K562 (cell line): ENCODE measurements at regions not wholly inside any gene's neighbourhood (a gene's known extent, or its start where the extent isn't known, plus 50 kb on each side); places are given as distances from the start of the nearest gene placed in this dataset.
"Not testable (repeated sequence)": the region's sequence is repeated elsewhere in the genome, so short reads cannot be mapped to it uniquely, and the experiment has no call there.

Source experiments
- ATAC-seq: fragments of 200-7000 bp; cut with Tn5 transposase; 3 replicates; pipeline ENCODE4 v1.9.1; 2020; ENCODE audit warnings: moderate library complexity
- BruUV-seq: library from RNA; stranded (reverse); fragments of 400-500 nt; replicated peaks from 2 replicates; lab custom pipeline; 2021; lab: Mats Ljungman, UMichigan
- CTCF ChIA-PET: fragments of 300-600 bp; formaldehyde crosslinking; extraction: SDS; loops from one replicate; lab custom pipeline; 2021; ENCODE audit warnings: low intra/inter-chr PET ratio; lab: Yijun Ruan, JAX
- POLR2A ChIA-PET: fragments of 300-600, 350-650 bp; sonication (Branson Sonifier 250); formaldehyde crosslinking; extraction: SDS; loops from one replicate; lab custom pipeline; 2021; ENCODE audit warnings: antibody characterized with exemption, inconsistent platforms; lab: Yijun Ruan, JAX
- DNase-seq, 4 experiments: peaks; one replicate each; pipeline versions ENCODE4 v3.0.0 to v3.0.0-alpha.2; 2011 to 2018; ENCODE audit warnings: low spot score in 3 of 4, mixed read lengths in 3 of 4; ENCODE audit errors: extremely low read depth in 1 of 4
- FAIRE-seq: peaks from 2 replicates; lab custom pipeline; 2011; peaks lifted over from hg19 to GRCh38; lab: Jason Lieb, UNC
- H2AFZ ChIP-seq: 2 replicates; pipeline ENCODE4 v1.6.0; 2011; ENCODE audit warnings: low read depth, low read length, control low read depth, inconsistent platforms
- H3K27ac ChIP-seq: fragments of 200-600 bp; 3 replicates; pipeline ENCODE4 v1.8.0; 2011; ENCODE audit warnings: low read depth, mild to moderate bottlenecking, control low read depth, inconsistent platforms, low read length, moderate library complexity, mixed read lengths; ENCODE audit errors: extremely low read depth
- H3K27me3 ChIP-seq, 2 experiments: fragments of 300-600 bp in 1 of 2; 2 replicates in 1 of 2; 3 replicates in 1 of 2; pipeline versions ENCODE4 v1.6.0 to v1.8.0; 2011; ENCODE audit warnings: inconsistent platforms in 2 of 2, low read length in 2 of 2, mild to moderate bottlenecking in 1 of 2, mixed read lengths in 1 of 2, moderate library complexity in 1 of 2; ENCODE audit not compliant: control insufficient read depth in 2 of 2, insufficient read depth in 2 of 2
- H3K36me3 ChIP-seq: fragments of 300-600 bp; 3 replicates; pipeline ENCODE4 v1.8.0; 2011; ENCODE audit warnings: mild to moderate bottlenecking, low read length, inconsistent platforms; ENCODE audit not compliant: control insufficient read depth, insufficient read depth
- H3K4me1 ChIP-seq, 2 experiments: fragments of 200-600 bp in 1 of 2; replicated peaks in 1 of 2; 2 replicates in 1 of 2; 3 replicates in 1 of 2; pipeline versions ENCODE4 v1.5.1 to v1.8.0; 2011; ENCODE audit warnings: inconsistent platforms in 2 of 2, low read length in 2 of 2, mild to moderate bottlenecking in 1 of 2, mixed read lengths in 1 of 2, moderate library complexity in 1 of 2; ENCODE audit not compliant: control insufficient read depth in 2 of 2, insufficient read depth in 2 of 2
- H3K4me2 ChIP-seq: 2 replicates; pipeline ENCODE4 v1.6.1; 2011; ENCODE audit warnings: low read length, control low read depth, inconsistent platforms, mixed read lengths; ENCODE audit not compliant: insufficient read depth
- H3K4me3 ChIP-seq: fragments of 200-600 bp; sonication (generic), shearing (Covaris generic); 2 replicates; pipeline ENCODE4 v1.5.1; 2016; ENCODE audit warnings: control low read depth, inconsistent platforms
- H3K79me2 ChIP-seq: fragments of 200-600 bp; 3 replicates; pipeline ENCODE4 v1.8.0; 2011; ENCODE audit warnings: low read length, inconsistent platforms; ENCODE audit not compliant: control insufficient read depth, insufficient read depth
- H3K9ac ChIP-seq, 2 experiments: 2 replicates each; pipeline versions ENCODE4 v1.6.0 to v1.6.1; 2011; ENCODE audit warnings: low read depth in 2 of 2, low read length in 2 of 2, control low read depth in 1 of 2, inconsistent platforms in 1 of 2, mild to moderate bottlenecking in 1 of 2, mixed read lengths in 1 of 2; ENCODE audit not compliant: insufficient read depth in 1 of 2
- H3K9me1 ChIP-seq: one replicate; pipeline ENCODE4 v1.6.0; 2011; ENCODE audit warnings: inconsistent platforms, mild to moderate bottlenecking, low read length, moderate library complexity; ENCODE audit not compliant: control insufficient read depth, insufficient read depth
- H3K9me3 ChIP-seq: replicated peaks from 2 replicates; pipeline ENCODE4 v1.5.1; 2011; ENCODE audit warnings: low read depth, low read length, inconsistent platforms; ENCODE audit not compliant: control insufficient read depth, insufficient read depth
- H4K20me1 ChIP-seq: replicated peaks from 2 replicates; pipeline ENCODE4 v1.6.1; 2011; ENCODE audit warnings: low read length, inconsistent platforms, mixed read lengths; ENCODE audit not compliant: control insufficient read depth, insufficient read depth
- WGBS: fragments of 100-300 bp; shearing (Covaris generic); methylation state at CpG from one replicate; pipeline ENCODE4 v1.1.6; 2016; ENCODE audit warnings: low coverage, mixed read lengths; ENCODE audit not compliant: insufficient coverage; ENCODE audit errors: missing lambda C conversion rate; 5-methylcytosine and 5-hydroxymethylcytosine counted together
- in situ Hi-C: fragments of 300-500 bp; cut with MboI; formaldehyde crosslinking; loops from 4 replicates; pipeline ENCODE4 v1.15.0; 2018; ENCODE audit warnings: inconsistent platforms, mixed read lengths
- intact Hi-C: fragments of 100-400 bp; cut with micrococcal nuclease; formaldehyde crosslinking; loops from 2 replicates; pipeline ENCODE4 v1.14.2; 2022
- TF ChIP-seq, protein P1 (sequence below), 2 experiments: fragments of 450-650 bp; formaldehyde crosslinking in 1 of 2; IDR thresholded peaks; 2 replicates each; pipeline versions ENCODE4 v1.4.0 to v1.6.1; 2014 to 2020; ENCODE audit warnings: mild to moderate bottlenecking in 2 of 2, borderline replicate concordance in 1 of 2, low read depth in 1 of 2

DNA sequence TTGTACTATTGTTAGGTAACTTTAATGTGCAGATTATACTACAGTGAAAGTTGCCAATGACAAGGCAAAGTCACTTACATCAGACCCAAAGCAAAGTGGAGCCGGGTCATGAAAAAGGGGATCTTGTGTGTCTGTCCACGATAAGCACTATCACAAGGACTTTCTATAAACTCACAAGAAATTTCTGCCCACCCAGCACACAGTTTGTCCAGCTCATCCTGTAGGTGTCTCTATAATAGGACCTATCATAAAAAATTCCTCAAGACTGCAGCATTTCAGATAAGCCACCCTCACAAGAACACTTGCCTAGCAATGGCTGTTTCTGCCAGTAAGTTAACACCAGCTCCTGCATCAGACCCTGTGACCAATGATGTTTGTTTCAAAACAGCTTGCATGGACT, 335.9 kb downstream of the OR4F29 start (continued):
- TF ChIP-seq, protein P1, sequence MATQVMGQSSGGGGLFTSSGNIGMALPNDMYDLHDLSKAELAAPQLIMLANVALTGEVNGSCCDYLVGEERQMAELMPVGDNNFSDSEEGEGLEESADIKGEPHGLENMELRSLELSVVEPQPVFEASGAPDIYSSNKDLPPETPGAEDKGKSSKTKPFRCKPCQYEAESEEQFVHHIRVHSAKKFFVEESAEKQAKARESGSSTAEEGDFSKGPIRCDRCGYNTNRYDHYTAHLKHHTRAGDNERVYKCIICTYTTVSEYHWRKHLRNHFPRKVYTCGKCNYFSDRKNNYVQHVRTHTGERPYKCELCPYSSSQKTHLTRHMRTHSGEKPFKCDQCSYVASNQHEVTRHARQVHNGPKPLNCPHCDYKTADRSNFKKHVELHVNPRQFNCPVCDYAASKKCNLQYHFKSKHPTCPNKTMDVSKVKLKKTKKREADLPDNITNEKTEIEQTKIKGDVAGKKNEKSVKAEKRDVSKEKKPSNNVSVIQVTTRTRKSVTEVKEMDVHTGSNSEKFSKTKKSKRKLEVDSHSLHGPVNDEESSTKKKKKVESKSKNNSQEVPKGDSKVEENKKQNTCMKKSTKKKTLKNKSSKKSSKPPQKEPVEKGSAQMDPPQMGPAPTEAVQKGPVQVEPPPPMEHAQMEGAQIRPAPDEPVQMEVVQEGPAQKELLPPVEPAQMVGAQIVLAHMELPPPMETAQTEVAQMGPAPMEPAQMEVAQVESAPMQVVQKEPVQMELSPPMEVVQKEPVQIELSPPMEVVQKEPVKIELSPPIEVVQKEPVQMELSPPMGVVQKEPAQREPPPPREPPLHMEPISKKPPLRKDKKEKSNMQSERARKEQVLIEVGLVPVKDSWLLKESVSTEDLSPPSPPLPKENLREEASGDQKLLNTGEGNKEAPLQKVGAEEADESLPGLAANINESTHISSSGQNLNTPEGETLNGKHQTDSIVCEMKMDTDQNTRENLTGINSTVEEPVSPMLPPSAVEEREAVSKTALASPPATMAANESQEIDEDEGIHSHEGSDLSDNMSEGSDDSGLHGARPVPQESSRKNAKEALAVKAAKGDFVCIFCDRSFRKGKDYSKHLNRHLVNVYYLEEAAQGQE (IDR thresholded peaks at IDR 0.05; ENCODE audit: borderline replicate concordance), result peak; percentile 27; the same call in 1 of the 2 replicates
- TF ChIP-seq, protein P1 (CRISPR knock-in tag; IDR thresholded peaks at IDR 0.05; ENCODE audit: low read depth), result not testable (repeated sequence)
- TF ChIP-seq, all 486 proteins: peak for 62; not testable (repeated sequence) for 424

DNA sequence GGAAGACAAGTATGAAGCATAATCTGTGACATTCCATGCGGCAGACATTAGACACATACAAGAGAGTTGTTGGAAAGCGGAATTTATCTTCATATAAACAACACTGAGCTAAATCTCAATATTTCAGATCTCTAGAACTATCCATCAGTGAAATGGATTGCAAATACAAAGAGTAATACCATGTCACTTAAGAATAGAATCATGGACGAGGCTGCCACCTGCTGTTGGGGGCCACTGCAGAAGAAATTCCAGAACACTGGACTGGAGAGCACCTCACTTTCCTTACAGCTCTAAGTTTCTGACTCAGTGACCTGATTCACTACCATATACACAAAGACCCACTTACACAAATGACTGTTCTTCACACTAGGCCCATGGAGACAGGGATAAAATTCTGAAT, 346.7 kb downstream of the OR4F29 start:
- intact Hi-C loops, H3K9me1 ChIP-seq, H3K9me3 ChIP-seq, CTCF ChIA-PET, H3K79me2 ChIP-seq, BruUV-seq, H3K4me1 ChIP-seq, DNase-seq, H3K9ac ChIP-seq, FAIRE-seq, H3K4me2 ChIP-seq, ATAC-seq, in situ Hi-C loops, H3K4me3 ChIP-seq, H3K27ac ChIP-seq, POLR2A ChIA-PET, H3K27me3 ChIP-seq, H3K36me3 ChIP-seq, H4K20me1 ChIP-seq, H2AFZ ChIP-seq: not testable (repeated sequence)
- WGBS, result 13% methylated on average over 1 of the region's 3 CpGs

DNA sequence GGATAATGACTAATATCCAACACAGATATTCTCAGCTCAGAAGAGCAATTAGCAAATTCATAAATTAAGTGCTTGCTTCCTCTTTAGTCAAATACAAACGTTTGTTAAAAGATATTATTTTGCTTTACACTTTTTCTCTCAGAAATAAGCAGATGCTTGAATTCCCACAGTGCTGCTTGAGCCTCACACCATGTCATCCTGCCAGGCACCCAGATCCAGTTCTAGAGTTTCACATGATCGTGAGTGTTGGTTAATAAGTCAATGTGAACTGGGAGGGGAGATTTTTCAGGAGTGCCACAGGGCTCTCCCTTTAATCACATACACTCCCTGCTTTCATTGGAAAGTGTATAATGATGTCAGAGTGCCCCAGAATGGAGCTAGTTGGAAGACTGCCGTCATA, 352.0 kb downstream of the OR4F29 start:
- H3K27ac ChIP-seq, H4K20me1 ChIP-seq, H3K9ac ChIP-seq, CTCF ChIA-PET, H3K4me3 ChIP-seq, intact Hi-C loops, BruUV-seq, H3K9me3 ChIP-seq, H3K79me2 ChIP-seq, H3K9me1 ChIP-seq, DNase-seq, H3K4me1 ChIP-seq, ATAC-seq, H2AFZ ChIP-seq, H3K36me3 ChIP-seq, POLR2A ChIA-PET, FAIRE-seq, in situ Hi-C loops, H3K27me3 ChIP-seq, H3K4me2 ChIP-seq: not testable (repeated sequence)
- no CpG with 5 or more reads among the region's 3 CpGs for WGBS
